ENCODE measurements at regions not wholly inside any gene's neighbourhood (a gene's known extent, or its start where the extent isn't known, plus 50 kb on each side); places are given as distances from the start of the nearest gene placed in this dataset.

GRCh38 chrX:69291116-69291515 is 125.9 kb upstream of the PJA1 start:
- intact Hi-C loops (cut with micrococcal nuclease; ENCODE audit: unreplicated experiment) (no loop called here), in situ Hi-C loops (cut with HindIII; ENCODE audit: extremely low pct_ligation_motif_present, low pct_unique_long_range_greater_than_20kb) (no loop called here)
- no peak overlapping the region for H3K27ac ChIP-seq (ENCODE audit: extremely low read length, insufficient read depth, low read length)
- no peaks in the 10 kb centered on the region for H3K79me2 ChIP-seq (ENCODE audit: insufficient read depth, low read length)
- FAIRE-seq = no peak
- WGBS (ENCODE audit: low lambda C conversion rate) = 10% methylated on average over 2 of the region's 4 CpGs
- no peak overlapping the region for H3K9ac ChIP-seq (ENCODE audit: insufficient read depth, low read depth, low read length)
- no peak for ATAC-seq
- H4K20me1 ChIP-seq (ENCODE audit: insufficient read depth, low read length) = no peaks in the 10 kb centered on the region
- H2AFZ ChIP-seq (ENCODE audit: low read length) = no peak overlapping the region
- CTCF ChIA-PET (ENCODE audit: low intra/inter-chr PET ratio, low total read pairs) = no interaction called here
- no TSS peak for BruUV-seq (replicated peaks)
- no peaks in the 10 kb centered on the region for H3K36me3 ChIP-seq (replicated peaks in 1 of 2; ENCODE audit: control insufficient read depth in 1 of 2, insufficient read depth in 2 of 2, low read length in 2 of 2)
- peaks cover 3% of the 10 kb centered on the region for H3K4me1 ChIP-seq (ENCODE audit: insufficient read depth, low read length)
- H3K4me3 ChIP-seq (replicated peaks in 1 of 3; ENCODE audit: insufficient read depth in 1 of 3, low read depth in 2 of 3, low read length in 3 of 3) = no peak overlapping the region
- H3K9me3 ChIP-seq (ENCODE audit: low read length) = no peaks in the 10 kb centered on the region
- no peak for DNase-seq (ENCODE audit: low spot score)
- H3K4me2 ChIP-seq (ENCODE audit: low read depth, low read length) = no peak overlapping the region
- POLR2A ChIA-PET = no interaction called here
- H3K27me3 ChIP-seq (ENCODE audit: control insufficient read depth in 1 of 2, insufficient read depth in 2 of 2, low read length in 2 of 2) = no peaks in the 10 kb centered on the region
- no peak for TF ChIP-seq CENPX (CRISPR knock-in tag; IDR thresholded peaks at IDR 0.05)
- no peak for TF ChIP-seq ZNF672 (CRISPR knock-in tag; IDR thresholded peaks at IDR 0.05)
- no peak for TF ChIP-seq ZSCAN21 (CRISPR knock-in tag; IDR thresholded peaks at IDR 0.05; ENCODE audit: borderline replicate concordance)
- TF ChIP-seq CBX2 (IDR thresholded peaks at IDR 0.05; ENCODE audit: low read depth, low read length) = no peak
- no peak for TF ChIP-seq CBX2 (CRISPR knock-in tag; IDR thresholded peaks at IDR 0.05; ENCODE audit: low read depth)
- TF ChIP-seq SCMH1 (CRISPR knock-in tag; IDR thresholded peaks at IDR 0.05; ENCODE audit: borderline replicate concordance) = no peak
- no peak for TF ChIP-seq HMGXB4 (CRISPR knock-in tag; IDR thresholded peaks at IDR 0.05; ENCODE audit: borderline replicate concordance in 1 of 2, low read depth in 1 of 2)
- TF ChIP-seq TBX3 (IDR thresholded peaks at IDR 0.05; ENCODE audit: borderline replicate concordance) = no peak
- TF ChIP-seq KMT2B (CRISPR knock-in tag; IDR thresholded peaks at IDR 0.05) = no peak
- no peak for TF ChIP-seq UBTF (CRISPR knock-in tag; IDR thresholded peaks at IDR 0.05)
- TF ChIP-seq ARID5B (CRISPR knock-in tag; IDR thresholded peaks at IDR 0.05) = no peak
- no peak for TF ChIP-seq ZBTB2 (CRISPR knock-in tag; IDR thresholded peaks at IDR 0.05; ENCODE audit: low read depth)
- TF ChIP-seq NFYB (CRISPR knock-in tag; IDR thresholded peaks at IDR 0.05) = no peak

Data from HepG2 (cell line).